Panc1 (cell line): ENCODE measurements at regions not wholly inside any gene's neighbourhood (a gene's known extent, or its start where the extent isn't known, plus 50 kb on each side); places are given as distances from the start of the nearest gene placed in this dataset.

Source experiments
- ATAC-seq: fragments of 200-7000 bp; cut with Tn5 transposase; 2 replicates; pipeline ENCODE4 v1.9.1; 2020; ENCODE audit warnings: mild to moderate bottlenecking, moderate library complexity
- BruUV-seq: library from RNA; stranded (reverse); fragments of 400-500 nt; replicated peaks from 2 replicates; lab custom pipeline; 2021; lab: Mats Ljungman, UMichigan
- CTCF ChIA-PET: fragments of 300-600 bp; sonication (Branson Sonifier 250); formaldehyde crosslinking; loops from one replicate; lab custom pipeline; 2022; ENCODE audit warnings: antibody characterized with exemption; lab: Charles Lee
- POLR2A ChIA-PET: fragments of 300-600 bp; sonication (Branson Sonifier 250); formaldehyde crosslinking; loops from one replicate; lab custom pipeline; 2022; ENCODE audit warnings: antibody characterized with exemption; lab: Charles Lee
- DNase-seq: peaks from one replicate; pipeline ENCODE4 v3.0.0-alpha.2; 2010; ENCODE audit warnings: low read depth, low spot score
- H3K27ac ChIP-seq: 2 replicates; pipeline ENCODE4 v1.5.1; 2011; ENCODE audit warnings: mild to moderate bottlenecking, low read length, inconsistent platforms
- H3K27me3 ChIP-seq: fragments of 200-500 bp; sonication (Bioruptor generic); 2 replicates; pipeline ENCODE4 v1.6.0; 2014; ENCODE audit warnings: low read length, inconsistent platforms; ENCODE audit not compliant: control insufficient read depth, insufficient read depth
- H3K36me3 ChIP-seq: fragments of 200-500 bp; sonication (Bioruptor generic); 2 replicates; pipeline ENCODE4 v1.5.1; 2014; ENCODE audit warnings: inconsistent platforms, mild to moderate bottlenecking, low read length, moderate library complexity; ENCODE audit not compliant: control insufficient read depth, insufficient read depth
- H3K4me1 ChIP-seq: 2 replicates; pipeline ENCODE4 v1.5.1; 2011; ENCODE audit warnings: inconsistent platforms, mild to moderate bottlenecking, low read length, moderate library complexity; ENCODE audit not compliant: control insufficient read depth, insufficient read depth
- H3K4me3 ChIP-seq, 2 experiments: 2 replicates each; pipeline ENCODE4 v1.5.1; 2011 to 2012; ENCODE audit warnings: low read depth in 2 of 2, low read length in 2 of 2, mild to moderate bottlenecking in 2 of 2, inconsistent platforms in 1 of 2, moderate library complexity in 1 of 2
- H3K9me3 ChIP-seq: fragments of 200-500 bp; sonication (Bioruptor generic); 2 replicates; pipeline ENCODE4 v1.5.1; 2014; ENCODE audit warnings: low read depth, mild to moderate bottlenecking, inconsistent platforms, low read length, moderate library complexity; ENCODE audit not compliant: control insufficient read depth, insufficient read depth
- POLR2AphosphoS5 ChIP-seq: IDR thresholded peaks from 2 replicates; pipeline ENCODE4 v1.6.1; 2012; ENCODE audit warnings: mild to moderate bottlenecking, low read depth, low read length, moderate library complexity
- SIN3A ChIP-seq: IDR thresholded peaks from 2 replicates; pipeline ENCODE4 v1.6.1; 2012; ENCODE audit warnings: low read depth, mild to moderate bottlenecking, low read length, moderate library complexity, borderline replicate concordance; ENCODE audit not compliant: insufficient read depth
- TCF7L2 ChIP-seq: IDR thresholded peaks from 2 replicates; pipeline ENCODE4 v1.6.1; 2011; ENCODE audit warnings: mild to moderate bottlenecking, low read depth, low read length, inconsistent platforms
- in situ Hi-C: cut with HindIII; loops from 2 replicates; pipeline ENCODE4 v1.10.0; 2016; ENCODE audit warnings: low sequenced_read_pairs, low pct_unique_long_range_greater_than_20kb
- intact Hi-C: fragments of 100-400 bp; cut with micrococcal nuclease; formaldehyde crosslinking; loops from one replicate; pipeline ENCODE4 v1.10.0; 2022; ENCODE audit not compliant: unreplicated experiment
- TF ChIP-seq, protein P1 (sequence below): fragments of 450-650 bp; IDR thresholded peaks from 2 replicates; pipeline ENCODE4 v1.5.1; 2017; ENCODE audit warnings: mild to moderate bottlenecking
- TF ChIP-seq, protein P2 (sequence below), 2 experiments: IDR thresholded peaks; 2 replicates each; pipeline ENCODE4 v1.6.1; 2011 to 2012; ENCODE audit warnings: low read depth in 2 of 2, control low read depth in 1 of 2, low read length in 1 of 2, mild to moderate bottlenecking in 1 of 2, moderate library complexity in 1 of 2; ENCODE audit not compliant: insufficient read depth in 1 of 2

DNA sequence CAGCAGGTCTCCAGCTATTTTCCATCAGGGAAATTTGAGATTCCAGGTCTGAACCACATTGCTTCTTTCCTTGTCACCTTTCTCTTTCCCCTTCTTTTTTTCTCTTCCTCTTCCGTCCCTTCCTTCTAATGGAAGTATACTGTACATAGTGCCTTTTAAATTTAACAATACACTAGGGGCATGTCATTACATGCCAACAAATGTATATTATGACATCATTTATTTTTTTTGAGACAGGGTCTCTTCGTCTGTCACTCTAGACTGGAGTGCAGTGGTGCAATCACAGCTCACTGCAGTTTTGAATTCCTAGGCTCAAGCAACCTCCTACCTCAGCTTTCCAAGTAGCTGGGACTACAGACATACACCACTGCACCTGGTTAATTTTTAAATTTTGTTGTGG lies 148.9 kb downstream of the SUDS3 start:
- Histone ChIP-seq H3K27me3 (peaks cover 2% of the 10 kb centered on the region; the same call in 1 of the 2 replicates), H3K4me3 (no peak overlapping the region), H3K9me3 (no peaks in the 10 kb centered on the region), H3K27ac (no peak overlapping the region), H3K36me3 (no peaks in the 10 kb centered on the region), H3K4me1 (no peaks in the 10 kb centered on the region)
- ChIA-PET CTCF (no interaction called here), POLR2A (no interaction called here)
- intact Hi-C loops, result no loop called here
- TF ChIP-seq TCF7L2, result no peak
- TF ChIP-seq SIN3A, result no peak
- TF ChIP-seq, protein P1, sequence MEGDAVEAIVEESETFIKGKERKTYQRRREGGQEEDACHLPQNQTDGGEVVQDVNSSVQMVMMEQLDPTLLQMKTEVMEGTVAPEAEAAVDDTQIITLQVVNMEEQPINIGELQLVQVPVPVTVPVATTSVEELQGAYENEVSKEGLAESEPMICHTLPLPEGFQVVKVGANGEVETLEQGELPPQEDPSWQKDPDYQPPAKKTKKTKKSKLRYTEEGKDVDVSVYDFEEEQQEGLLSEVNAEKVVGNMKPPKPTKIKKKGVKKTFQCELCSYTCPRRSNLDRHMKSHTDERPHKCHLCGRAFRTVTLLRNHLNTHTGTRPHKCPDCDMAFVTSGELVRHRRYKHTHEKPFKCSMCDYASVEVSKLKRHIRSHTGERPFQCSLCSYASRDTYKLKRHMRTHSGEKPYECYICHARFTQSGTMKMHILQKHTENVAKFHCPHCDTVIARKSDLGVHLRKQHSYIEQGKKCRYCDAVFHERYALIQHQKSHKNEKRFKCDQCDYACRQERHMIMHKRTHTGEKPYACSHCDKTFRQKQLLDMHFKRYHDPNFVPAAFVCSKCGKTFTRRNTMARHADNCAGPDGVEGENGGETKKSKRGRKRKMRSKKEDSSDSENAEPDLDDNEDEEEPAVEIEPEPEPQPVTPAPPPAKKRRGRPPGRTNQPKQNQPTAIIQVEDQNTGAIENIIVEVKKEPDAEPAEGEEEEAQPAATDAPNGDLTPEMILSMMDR, result no peak
- TF ChIP-seq, protein P2, sequence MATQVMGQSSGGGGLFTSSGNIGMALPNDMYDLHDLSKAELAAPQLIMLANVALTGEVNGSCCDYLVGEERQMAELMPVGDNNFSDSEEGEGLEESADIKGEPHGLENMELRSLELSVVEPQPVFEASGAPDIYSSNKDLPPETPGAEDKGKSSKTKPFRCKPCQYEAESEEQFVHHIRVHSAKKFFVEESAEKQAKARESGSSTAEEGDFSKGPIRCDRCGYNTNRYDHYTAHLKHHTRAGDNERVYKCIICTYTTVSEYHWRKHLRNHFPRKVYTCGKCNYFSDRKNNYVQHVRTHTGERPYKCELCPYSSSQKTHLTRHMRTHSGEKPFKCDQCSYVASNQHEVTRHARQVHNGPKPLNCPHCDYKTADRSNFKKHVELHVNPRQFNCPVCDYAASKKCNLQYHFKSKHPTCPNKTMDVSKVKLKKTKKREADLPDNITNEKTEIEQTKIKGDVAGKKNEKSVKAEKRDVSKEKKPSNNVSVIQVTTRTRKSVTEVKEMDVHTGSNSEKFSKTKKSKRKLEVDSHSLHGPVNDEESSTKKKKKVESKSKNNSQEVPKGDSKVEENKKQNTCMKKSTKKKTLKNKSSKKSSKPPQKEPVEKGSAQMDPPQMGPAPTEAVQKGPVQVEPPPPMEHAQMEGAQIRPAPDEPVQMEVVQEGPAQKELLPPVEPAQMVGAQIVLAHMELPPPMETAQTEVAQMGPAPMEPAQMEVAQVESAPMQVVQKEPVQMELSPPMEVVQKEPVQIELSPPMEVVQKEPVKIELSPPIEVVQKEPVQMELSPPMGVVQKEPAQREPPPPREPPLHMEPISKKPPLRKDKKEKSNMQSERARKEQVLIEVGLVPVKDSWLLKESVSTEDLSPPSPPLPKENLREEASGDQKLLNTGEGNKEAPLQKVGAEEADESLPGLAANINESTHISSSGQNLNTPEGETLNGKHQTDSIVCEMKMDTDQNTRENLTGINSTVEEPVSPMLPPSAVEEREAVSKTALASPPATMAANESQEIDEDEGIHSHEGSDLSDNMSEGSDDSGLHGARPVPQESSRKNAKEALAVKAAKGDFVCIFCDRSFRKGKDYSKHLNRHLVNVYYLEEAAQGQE (IDR thresholded peaks at IDR 0.05; ENCODE audit: insufficient read depth in 1 of 2, low read depth in 2 of 2, low read length in 1 of 2), result no peak
- no peak for TF ChIP-seq POLR2AphosphoS5
- ATAC-seq (no peak), DNase-seq (no peak)
- in situ Hi-C loops, result no loop called here
- BruUV-seq, result no TSS peak

DNA sequence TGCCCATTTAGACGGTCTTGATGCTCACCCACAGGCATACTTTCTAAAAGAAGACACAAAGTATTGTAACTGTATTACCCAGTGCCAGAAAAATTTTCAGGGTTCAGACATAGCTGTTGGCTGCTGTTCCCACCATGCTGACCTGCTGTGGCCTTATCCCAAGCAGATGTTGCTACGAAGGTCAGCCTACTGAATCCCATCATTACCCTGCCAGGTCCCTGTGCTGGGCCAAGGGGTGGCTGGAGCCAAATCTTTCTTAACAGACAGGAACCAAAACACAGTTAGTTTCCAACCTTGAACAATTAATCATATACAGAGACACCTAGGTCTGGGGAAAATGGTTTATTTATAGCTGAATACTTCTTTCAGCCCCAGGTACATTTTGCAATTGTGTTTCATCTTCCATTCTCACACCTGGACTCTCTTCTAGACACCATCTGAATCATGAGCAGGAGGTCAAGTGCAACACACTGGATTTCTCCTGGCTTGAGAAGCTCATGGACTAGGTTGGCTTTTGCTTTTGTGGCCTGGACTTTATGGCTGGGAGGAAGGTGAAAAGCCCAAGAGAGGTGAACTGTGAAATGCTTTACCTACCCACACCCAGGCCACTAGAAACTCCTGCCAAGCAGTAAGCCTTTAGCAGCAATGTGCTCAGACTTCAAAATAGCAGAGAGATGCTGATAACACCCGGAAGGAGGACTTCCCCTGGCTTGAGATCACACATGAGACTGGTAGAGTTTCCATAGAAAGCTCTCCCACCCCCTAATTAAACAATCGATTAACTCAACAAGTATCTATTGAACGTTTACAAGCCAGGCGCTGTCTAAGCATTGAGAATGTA lies 150.1 kb downstream of the SUDS3 start:
- TF ChIP-seq, protein P1, result no peak
- TF ChIP-seq TCF7L2 (no peak), SIN3A (no peak), POLR2AphosphoS5 (no peak)
- TF ChIP-seq, protein P2 (IDR thresholded peaks at IDR 0.05; ENCODE audit: insufficient read depth in 1 of 2, low read depth in 2 of 2, low read length in 1 of 2), result no peak
- Histone ChIP-seq H3K36me3 (no peaks in the 10 kb centered on the region), H3K27ac (no peak overlapping the region), H3K9me3 (no peaks in the 10 kb centered on the region), H3K4me1 (no peaks in the 10 kb centered on the region), H3K27me3 (peaks cover 5% of the 10 kb centered on the region; the same call in 1 of the 2 replicates), H3K4me3 (no peak overlapping the region)
- DNase-seq (no peak), ATAC-seq (no peak)
- ChIA-PET CTCF (no interaction called here), POLR2A (no interaction called here)
- intact Hi-C loops (no loop called here), in situ Hi-C loops (no loop called here)
- no TSS peak for BruUV-seq
